Adrenal gland (tissue), 9 donors: ENCODE measurements at regions not wholly inside any gene's neighbourhood (a gene's known extent, or its start where the extent isn't known, plus 50 kb on each side); places are given as distances from the start of the nearest gene placed in this dataset.

ENCODE experiments used
- DNase-seq, 7 donors: peaks; one replicate each; pipeline ENCODE4 v3.0.0-alpha.2; 2019 to 2020
- H3K27ac ChIP-seq, 5 donors: fragments of 200-600 bp; sonication (generic) in 4 of 5; 1 replicate in 3 of 5; 2 replicates in 2 of 5; pipeline versions ENCODE4 v1.5.1 to v1.8.0; 2016 to 2020; ENCODE audit warnings: mild to moderate bottlenecking in 1 of 5
- H3K27me3 ChIP-seq: fragments of 200-600 bp; 2 replicates; pipeline ENCODE4 v1.8.0; 2021
- H3K36me3 ChIP-seq, 2 donors: fragments of 200-600 bp; replicated peaks in 1 of 2; 1 replicate in 1 of 2; 2 replicates in 1 of 2; pipeline versions ENCODE4 v1.5.1 to v1.8.0; 2018 to 2022
- H3K4me1 ChIP-seq, 2 donors: fragments of 200-600 bp; replicated peaks in 1 of 2; 1 replicate in 1 of 2; 2 replicates in 1 of 2; pipeline versions ENCODE4 v1.5.1 to v1.8.0; 2018 to 2021
- H3K4me3 ChIP-seq, 4 donors: fragments of 200-600 bp; sonication (generic) in 3 of 4; one replicate each; pipeline ENCODE4 v1.5.1; 2016 to 2018
- H3K9me3 ChIP-seq, 3 donors: fragments of 200-600 bp; sonication (generic) in 1 of 3; replicated peaks in 1 of 3; 1 replicate in 2 of 3; 2 replicates in 1 of 3; pipeline versions ENCODE4 v1.5.1 to v1.8.0; 2016 to 2021
- POLR2A ChIP-seq, 2 donors: fragments of 450-650 bp; IDR thresholded peaks; one replicate each; pipeline ENCODE4 v1.6.1; 2017; ENCODE audit warnings: antibody characterized with exemption in 2 of 2, mild to moderate bottlenecking in 2 of 2, moderate library complexity in 1 of 2
- WGBS, 4 donors: extraction: QIAGEN DNeasy Blood & Tissue Kit in 2 of 4; methylation state at CpG; one replicate each; pipeline versions ENCODE4 v1.1.5 to v1.1.7; 2013 to 2017; 5-methylcytosine and 5-hydroxymethylcytosine counted together
- intact Hi-C, 2 donors: fragments of 100-400 bp; cut with DNase I; formaldehyde crosslinking; loops; one replicate each; pipeline versions ENCODE4 v1.14.1 to v1.15.0; 2022 to 2023
- TF ChIP-seq, protein P1 (sequence below), 6 experiments: fragments of 450-650 bp in 4 of 6; fragments of 200-600 bp in 2 of 6; sonication (generic) in 1 of 6; IDR thresholded peaks; 1 replicate in 5 of 6; 2 replicates in 1 of 6; pipeline versions ENCODE4 v1.5.1 to v1.8.0; 2016 to 2021; ENCODE audit warnings: antibody characterized with exemption in 6 of 6, mild to moderate bottlenecking in 2 of 6, moderate library complexity in 1 of 6
- donor health status: healthy with polysubstance abuse.
- donor health status: Bipolar disorder and iron deficiency.
- donor health status: DM: yes; HTN: yes; CAD: no.
- donor health status: DM: no; HTN: no; CAD: no.
- donor health status: DM: no; HTN: no; CAD: no.

DNA sequence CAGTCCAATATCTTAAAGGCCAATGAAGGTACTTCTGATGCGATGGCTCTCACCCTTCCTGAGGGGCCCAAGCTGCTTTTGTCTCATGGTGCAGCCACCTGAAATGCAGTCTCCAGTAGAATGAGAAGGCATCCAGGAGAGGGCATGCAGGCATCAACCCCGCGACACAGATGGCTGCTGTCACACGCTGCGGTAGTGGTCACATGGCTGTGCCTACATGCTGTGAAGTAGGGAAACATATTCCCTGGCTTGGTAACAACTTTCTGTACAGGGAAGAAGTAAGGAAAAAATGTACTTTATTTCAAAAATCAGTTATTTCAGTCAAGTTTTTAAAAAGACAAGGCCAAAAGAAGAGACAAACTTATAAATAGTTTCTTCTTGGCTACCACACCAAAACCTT lies 139.9 kb downstream of the TRIML1 start:
- no peak overlapping the region for H3K4me3 ChIP-seq
- no peaks in the 10 kb centered on the region for H3K4me1 ChIP-seq
- TF ChIP-seq POLR2A (IDR thresholded peaks at IDR 0.05): no peak
- TF ChIP-seq, protein P1, sequence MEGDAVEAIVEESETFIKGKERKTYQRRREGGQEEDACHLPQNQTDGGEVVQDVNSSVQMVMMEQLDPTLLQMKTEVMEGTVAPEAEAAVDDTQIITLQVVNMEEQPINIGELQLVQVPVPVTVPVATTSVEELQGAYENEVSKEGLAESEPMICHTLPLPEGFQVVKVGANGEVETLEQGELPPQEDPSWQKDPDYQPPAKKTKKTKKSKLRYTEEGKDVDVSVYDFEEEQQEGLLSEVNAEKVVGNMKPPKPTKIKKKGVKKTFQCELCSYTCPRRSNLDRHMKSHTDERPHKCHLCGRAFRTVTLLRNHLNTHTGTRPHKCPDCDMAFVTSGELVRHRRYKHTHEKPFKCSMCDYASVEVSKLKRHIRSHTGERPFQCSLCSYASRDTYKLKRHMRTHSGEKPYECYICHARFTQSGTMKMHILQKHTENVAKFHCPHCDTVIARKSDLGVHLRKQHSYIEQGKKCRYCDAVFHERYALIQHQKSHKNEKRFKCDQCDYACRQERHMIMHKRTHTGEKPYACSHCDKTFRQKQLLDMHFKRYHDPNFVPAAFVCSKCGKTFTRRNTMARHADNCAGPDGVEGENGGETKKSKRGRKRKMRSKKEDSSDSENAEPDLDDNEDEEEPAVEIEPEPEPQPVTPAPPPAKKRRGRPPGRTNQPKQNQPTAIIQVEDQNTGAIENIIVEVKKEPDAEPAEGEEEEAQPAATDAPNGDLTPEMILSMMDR (IDR thresholded peaks at IDR 0.05): no peak
- H3K36me3 ChIP-seq: no peaks in the 10 kb centered on the region
- H3K27ac ChIP-seq: no peak overlapping the region
- no peak for DNase-seq
- no peaks in the 10 kb centered on the region for H3K9me3 ChIP-seq
- no peaks in the 10 kb centered on the region for H3K27me3 ChIP-seq
- intact Hi-C loops: no loop called here
- 88 to 95% (median 91%) methylated on average over 5 of the region's 5 CpGs for WGBS, 4 donors

DNA sequence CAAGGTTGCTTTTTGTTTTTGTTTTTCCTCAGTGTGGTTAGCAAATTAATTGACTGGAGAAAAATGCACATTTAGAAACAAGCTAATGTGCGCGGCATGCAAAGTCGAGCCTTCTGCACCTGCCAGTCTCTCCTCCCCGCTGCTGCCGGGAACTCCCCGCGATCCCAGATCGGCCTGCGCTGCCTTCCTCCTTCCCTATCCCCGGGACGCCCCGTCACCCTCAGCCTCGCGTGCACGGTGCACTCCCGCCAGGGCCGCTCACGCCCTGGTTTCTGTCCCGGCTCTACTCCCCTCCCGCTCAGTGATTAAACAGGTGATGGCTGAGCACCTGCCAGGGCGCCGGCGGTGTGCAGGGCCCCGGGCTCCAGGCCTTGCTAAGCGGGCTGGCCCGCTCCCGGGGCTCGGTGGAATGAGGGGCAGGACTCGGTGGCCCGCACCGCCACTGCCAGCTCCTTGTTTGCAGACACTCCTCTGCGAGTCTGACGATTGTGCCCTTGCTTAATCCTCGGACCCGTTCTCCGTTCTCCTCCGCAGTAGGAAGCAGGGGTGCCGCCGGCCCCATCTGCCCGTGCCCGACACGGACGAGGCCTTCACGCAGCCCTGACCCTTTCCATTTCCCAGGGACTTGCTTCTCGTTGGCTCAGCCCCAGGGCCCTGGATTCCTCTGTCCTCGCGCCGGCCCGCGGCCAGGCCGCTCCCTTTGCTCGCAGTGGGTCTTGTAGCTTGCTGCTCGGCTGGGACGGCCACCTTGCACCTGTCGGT lies 143.4 kb downstream of the TRIML1 start:
- TF ChIP-seq, protein P1 (IDR thresholded peaks at IDR 0.05): no peak
- TF ChIP-seq POLR2A (IDR thresholded peaks at IDR 0.05): no peak
- Histone ChIP-seq H3K27ac (no peak overlapping the region), H3K9me3 (no peaks in the 10 kb centered on the region), H3K4me1 (no peaks in the 10 kb centered on the region), H3K4me3 (no peak overlapping the region), H3K27me3 (no peaks in the 10 kb centered on the region), H3K36me3 (no peaks in the 10 kb centered on the region)
- intact Hi-C loops: no loop called here
- WGBS, 4 donors: 32 to 47% (median 40%) methylated on average over 29 to 55 of the region's 55 CpGs
- DNase-seq: no peak

DNA sequence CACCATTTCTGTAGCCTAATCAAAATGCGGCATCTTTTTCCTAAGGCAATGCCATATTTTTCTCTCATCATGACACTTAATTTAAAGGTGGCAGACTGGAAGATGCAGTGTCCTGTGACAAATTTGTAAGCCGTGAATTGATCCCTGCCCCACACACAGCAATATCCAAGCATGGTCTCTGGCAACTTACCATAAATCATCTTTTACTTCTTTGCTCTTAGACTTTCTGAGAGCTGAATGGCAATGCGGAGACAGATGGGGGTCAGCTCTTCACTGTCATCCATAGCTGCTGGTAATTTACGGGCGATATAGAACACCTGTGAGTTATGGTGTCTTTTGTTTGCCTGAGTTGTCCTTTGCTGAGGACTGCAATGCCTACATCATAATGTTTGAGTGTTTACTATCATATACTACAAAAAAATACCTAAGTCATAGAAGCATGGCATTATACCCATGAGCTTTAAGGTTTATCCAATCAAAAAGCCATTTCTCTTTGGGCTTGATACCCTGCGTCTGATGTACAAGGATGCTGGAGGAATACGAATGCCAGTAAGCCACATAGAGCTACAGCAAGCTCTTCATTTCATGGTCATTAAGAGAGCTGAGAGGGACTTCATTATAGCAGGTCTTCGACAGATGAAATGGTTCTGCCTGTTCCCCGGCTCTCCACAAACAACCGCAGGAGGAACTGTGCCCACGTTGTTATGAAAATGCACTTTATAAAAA lies 148.1 kb downstream of the TRIML1 start:
- H3K4me3 ChIP-seq: no peak overlapping the region
- H3K9me3 ChIP-seq: no peaks in the 10 kb centered on the region
- H3K27me3 ChIP-seq: no peaks in the 10 kb centered on the region
- 89 to 92% (median 90%) methylated on average over 11 of the region's 11 CpGs for WGBS, 4 donors
- TF ChIP-seq POLR2A (IDR thresholded peaks at IDR 0.05): no peak
- TF ChIP-seq, protein P1 (IDR thresholded peaks at IDR 0.05): no peak
- H3K27ac ChIP-seq: no peak overlapping the region
- no peak for DNase-seq
- intact Hi-C loops: no loop called here
- H3K36me3 ChIP-seq: no peaks in the 10 kb centered on the region
- no peaks in the 10 kb centered on the region for H3K4me1 ChIP-seq

DNA sequence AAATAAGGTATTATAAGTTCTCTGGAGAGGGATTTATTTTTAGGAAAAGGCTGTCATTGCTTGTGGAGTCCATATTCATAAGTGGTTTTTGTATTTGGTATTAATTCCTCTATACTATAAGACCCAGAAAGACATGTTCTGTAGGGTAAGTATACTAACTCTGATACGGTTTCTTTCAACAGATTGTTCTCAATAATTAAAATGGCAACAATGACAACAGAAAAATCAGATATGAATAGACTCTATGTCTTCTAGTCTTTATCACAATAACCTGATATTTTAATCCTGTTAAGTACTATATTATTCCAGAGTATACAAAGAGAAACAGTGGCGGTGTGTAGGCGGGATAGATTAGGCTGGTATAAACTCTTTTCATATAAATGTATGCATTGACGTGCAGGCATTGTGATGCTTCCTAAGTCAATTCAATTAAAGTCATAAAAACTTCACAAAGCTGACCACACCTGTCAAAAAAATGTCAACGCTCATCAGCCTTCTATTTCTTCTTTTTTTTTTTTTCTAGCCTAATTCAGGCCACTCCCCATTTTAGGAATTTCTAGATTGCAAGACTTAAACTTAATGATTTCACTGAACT lies 150.4 kb downstream of the TRIML1 start:
- Histone ChIP-seq H3K4me1 (no peaks in the 10 kb centered on the region), H3K9me3 (no peaks in the 10 kb centered on the region), H3K27me3 (no peaks in the 10 kb centered on the region), H3K27ac (no peak overlapping the region), H3K36me3 (no peaks in the 10 kb centered on the region), H3K4me3 (no peak overlapping the region)
- intact Hi-C loops: no loop called here
- DNase-seq: no peak
- 86 to 93% (median 89%) methylated on average over 5 of the region's 5 CpGs for WGBS, 4 donors
- no peak for TF ChIP-seq POLR2A (IDR thresholded peaks at IDR 0.05)
- TF ChIP-seq, protein P1 (IDR thresholded peaks at IDR 0.05): no peak
